OCI-LY1 (cell line): ENCODE measurements at regions not wholly inside any gene's neighbourhood (a gene's known extent, or its start where the extent isn't known, plus 50 kb on each side); places are given as distances from the start of the nearest gene placed in this dataset.
"Not testable (repeated sequence)": the region's sequence is repeated elsewhere in the genome, so short reads cannot be mapped to it uniquely, and the experiment has no call there.

Experiments used
- H2AFZ ChIP-seq: fragments of 200-600 bp; sonication (generic), shearing (Covaris generic); 2 replicates; pipeline ENCODE4 v1.6.0; 2014; ENCODE audit warnings: antibody characterized with exemption, mild to moderate bottlenecking, low read length
- H3F3A ChIP-seq: fragments of 200-600 bp; sonication (generic), shearing (Covaris generic); 2 replicates; pipeline ENCODE4 v1.6.0; 2014; ENCODE audit warnings: mild to moderate bottlenecking, antibody characterized with exemption, low read length, moderate library complexity; ENCODE audit not compliant: insufficient read depth
- H3K27ac ChIP-seq: fragments of 200-600 bp; sonication (generic); 2 replicates; pipeline ENCODE4 v1.5.1; 2014; ENCODE audit warnings: low read length, mixed run types, mild to moderate bottlenecking, low read depth; ENCODE audit not compliant: poor library complexity, severe bottlenecking
- H3K27me3 ChIP-seq: fragments of 200-600 bp; sonication (generic); 2 replicates; pipeline ENCODE4 v1.6.0; 2014; ENCODE audit warnings: antibody characterized with exemption, mild to moderate bottlenecking, low read length, moderate library complexity; ENCODE audit not compliant: insufficient read depth
- H3K36me3 ChIP-seq: fragments of 200-600 bp; sonication (generic); 2 replicates; pipeline ENCODE4 v1.6.1; 2014; ENCODE audit warnings: mild to moderate bottlenecking, antibody characterized with exemption, low read length, moderate library complexity, mixed read lengths; ENCODE audit not compliant: insufficient read depth
- H3K4me1 ChIP-seq: fragments of 200-600 bp; sonication (generic); 2 replicates; pipeline ENCODE4 v1.5.1; 2014; ENCODE audit warnings: mild to moderate bottlenecking, low read length, moderate library complexity; ENCODE audit not compliant: insufficient read depth, severe bottlenecking
- H3K4me2 ChIP-seq: fragments of 200-600 bp; sonication (generic), shearing (Covaris generic); 2 replicates; pipeline ENCODE4 v1.6.1; 2014; ENCODE audit warnings: low read length
- H3K4me3 ChIP-seq: fragments of 200-600 bp; sonication (generic); 2 replicates; pipeline ENCODE4 v1.5.1; 2014; ENCODE audit warnings: low read length, low read depth, mild to moderate bottlenecking, mixed read lengths; ENCODE audit not compliant: poor library complexity, severe bottlenecking
- H3K79me2 ChIP-seq: fragments of 200-600 bp; shearing (Covaris generic); 2 replicates; pipeline ENCODE4 v1.6.1; 2016; ENCODE audit warnings: mixed run types, low read length, mixed read lengths; ENCODE audit not compliant: insufficient read depth
- H3K9ac ChIP-seq: fragments of 200-600 bp; sonication (generic), shearing (Covaris generic); 2 replicates; pipeline ENCODE4 v1.6.1; 2014; ENCODE audit warnings: mild to moderate bottlenecking, low read length, mixed read lengths
- H3K9me2 ChIP-seq: fragments of 200-600 bp; sonication (generic), shearing (Covaris generic); 2 replicates; pipeline ENCODE4 v1.6.1; 2014; ENCODE audit warnings: low read depth, mild to moderate bottlenecking, low read length, mixed read lengths
- H3K9me3 ChIP-seq: fragments of 200-600 bp; shearing (Covaris generic); 2 replicates; pipeline ENCODE4 v1.6.1; 2014; ENCODE audit warnings: low read length, mixed read lengths
- H4K20me1 ChIP-seq: fragments of 200-600 bp; sonication (generic), shearing (Covaris generic); 2 replicates; pipeline ENCODE4 v1.6.0; 2016; ENCODE audit warnings: mild to moderate bottlenecking, low read length; ENCODE audit not compliant: insufficient read depth
- CTCF ChIP-seq: fragments of 200-600 bp; sonication (generic), shearing (Covaris generic); IDR thresholded peaks from 2 replicates; pipeline ENCODE4 v1.5.1; 2017; ENCODE audit warnings: mild to moderate bottlenecking, antibody characterized with exemption, low read length, moderate library complexity, mixed read lengths
- EZH2 ChIP-seq: fragments of 200-600 bp; sonication (generic), shearing (Covaris generic); IDR thresholded peaks from 2 replicates; pipeline ENCODE4 v1.8.0; 2017; ENCODE audit warnings: borderline replicate concordance, mixed run types, mild to moderate bottlenecking, antibody characterized with exemption, low read length, moderate library complexity, mixed read lengths

DNA sequence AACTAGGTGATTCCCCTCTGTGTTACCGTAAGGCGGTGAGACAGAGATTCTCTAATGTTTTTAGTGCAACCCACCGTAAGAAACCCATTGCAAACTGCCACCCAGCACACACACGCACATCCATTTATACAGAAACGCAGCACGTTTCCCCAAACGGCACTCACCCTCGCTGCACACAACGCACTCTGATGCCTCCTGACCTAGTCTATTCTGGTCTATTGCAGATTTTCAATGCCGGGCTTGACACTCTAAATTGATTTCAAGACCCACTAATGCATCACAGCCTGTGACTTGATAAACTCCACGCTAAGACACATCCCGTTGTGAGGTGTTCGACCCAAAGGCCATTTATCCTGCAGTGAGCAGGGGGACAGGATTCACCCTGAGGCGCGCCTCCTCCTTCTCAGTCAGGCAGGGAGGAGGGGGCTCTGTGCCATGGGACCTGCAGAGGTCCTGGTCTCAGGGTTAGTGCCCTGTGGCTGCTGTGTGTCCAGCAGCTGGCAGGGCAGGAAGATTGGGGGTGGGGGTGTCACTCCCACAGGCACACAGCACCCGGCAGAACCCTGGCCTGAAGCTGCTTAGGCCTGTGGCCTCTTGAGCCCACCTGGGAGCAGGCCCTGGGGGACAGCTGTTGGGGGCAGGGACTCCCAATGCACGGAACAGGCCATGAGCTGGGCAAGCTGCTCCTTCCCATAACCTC lies 335.6 kb downstream of the PREX1 start:
- TF ChIP-seq EZH2 = no peak
- no peak for TF ChIP-seq CTCF
- Histone ChIP-seq H3K9me2 (no peaks in the 10 kb centered on the region), H3K4me1 (no peaks in the 10 kb centered on the region), H3K4me2 (no peak overlapping the region), H3F3A (no peaks in the 10 kb centered on the region), H3K79me2 (no peaks in the 10 kb centered on the region), H3K27ac (no peak overlapping the region), H3K27me3 (no peaks in the 10 kb centered on the region), H3K9ac (no peak overlapping the region), H2AFZ (no peak overlapping the region), H3K36me3 (no peaks in the 10 kb centered on the region), H3K4me3 (no peak overlapping the region), H4K20me1 (no peaks in the 10 kb centered on the region), H3K9me3 (no peaks in the 10 kb centered on the region)

- Histone ChIP-seq H4K20me1 (no peaks in the 10 kb centered on the region), H2AFZ (no peak overlapping the region), H3K4me3 (no peak overlapping the region), H3K79me2 (no peaks in the 10 kb centered on the region), H3K4me2 (no peak overlapping the region), H3K9ac (no peak overlapping the region), H3K36me3 (no peaks in the 10 kb centered on the region), H3K27me3 (no peaks in the 10 kb centered on the region), H3K9me3 (no peaks in the 10 kb centered on the region), H3K27ac (no peak overlapping the region), H3K9me2 (no peaks in the 10 kb centered on the region), H3K4me1 (no peaks in the 10 kb centered on the region), H3F3A (no peaks in the 10 kb centered on the region)
- TF ChIP-seq CTCF (no peak), EZH2 (no peak)
Observed at GRCh38 chr20:48490961-48491831, 336.6 kb downstream of the PREX1 start.

GRCh38 chr20:48490341-48490740 lies 337.5 kb downstream of the PREX1 start:
- H3K9me2 ChIP-seq, H3K36me3 ChIP-seq, H3F3A ChIP-seq, H3K9ac ChIP-seq, H3K27ac ChIP-seq, H2AFZ ChIP-seq, H3K9me3 ChIP-seq, H3K79me2 ChIP-seq, H3K4me1 ChIP-seq, H3K27me3 ChIP-seq, H4K20me1 ChIP-seq, H3K4me3 ChIP-seq, H3K4me2 ChIP-seq: not testable (repeated sequence)
